ENCODE measurements at regions not wholly inside any gene's neighbourhood (a gene's known extent, or its start where the extent isn't known, plus 50 kb on each side); places are given as distances from the start of the nearest gene placed in this dataset.
A peak's percentile ranks its signal among the peaks of the same experiment; 100 is the strongest.

- intact Hi-C loops (cut with micrococcal nuclease) = no loop called here
- no CpG with 5 or more reads among the region's 1 CpG for WGBS, 2 experiments (ENCODE audit: extremely low coverage in 2 of 2, insufficient read length in 1 of 2)
- Histone ChIP-seq H3K4ac (ENCODE audit: low read depth, low read length) (no peak overlapping the region), H4K5ac (ENCODE audit: low read depth, low read length) (no peak overlapping the region), H2AK9ac (replicated peaks; ENCODE audit: low read depth, low read length, poor library complexity) (no peak overlapping the region), H4K8ac (ENCODE audit: low read depth in 2 of 2, low read length in 2 of 2) (no peak overlapping the region), H2AFZ (replicated peaks; ENCODE audit: low read length, poor library complexity) (no peak overlapping the region), H4K91ac (ENCODE audit: insufficient read depth, low read depth, low read length) (no peak overlapping the region), H3K18ac (ENCODE audit: low read depth, low read length) (no peak overlapping the region), H3K14ac (replicated peaks; ENCODE audit: low read depth, low read length) (no peak overlapping the region), H3K4me3 (ENCODE audit: insufficient read depth, low read depth, low read length) (no peak overlapping the region), H2BK15ac (ENCODE audit: low read depth, low read length) (no peak overlapping the region), H2BK120ac (ENCODE audit: low read depth, low read length) (no peak overlapping the region), H3K79me1 (ENCODE audit: low read depth in 1 of 2, low read length in 2 of 2) (no peaks in the 10 kb centered on the region), H3K23ac (ENCODE audit: low read depth, low read length) (no peak overlapping the region), H3K27me3 (ENCODE audit: control insufficient read depth, insufficient read depth, low read length) (no peaks in the 10 kb centered on the region), H3K9me3 (ENCODE audit: control insufficient read depth, insufficient read depth, low read length) (no peaks in the 10 kb centered on the region; the same call in 1 of the 2 replicates), H3K9ac (ENCODE audit: low read depth, low read length) (no peak overlapping the region), H3K9me1 (ENCODE audit: insufficient read depth, low read length) (no peaks in the 10 kb centered on the region), H3K56ac (ENCODE audit: extremely low read depth, insufficient read depth, low read length) (no peak overlapping the region), H2AK5ac (ENCODE audit: low read depth, low read length) (no peak overlapping the region), H2BK20ac (ENCODE audit: low read depth, low read length) (no peak overlapping the region), H4K20me1 (ENCODE audit: insufficient read depth, low read length) (no peaks in the 10 kb centered on the region), H2BK5ac (ENCODE audit: low read depth, low read length, poor library complexity, severe bottlenecking) (no peak overlapping the region), H3K4me1 (ENCODE audit: control insufficient read depth, insufficient read depth, low read length) (0 out of 2 replicates have a peak, but pooled peaks cover 2% of the 10 kb centered on the region), H3K27ac (ENCODE audit: insufficient read depth, low read length) (no peak overlapping the region), H3K4me2 (ENCODE audit: low read depth, low read length) (no peak overlapping the region; the same call in 1 of the 2 replicates), H3K36me3 (ENCODE audit: control insufficient read depth, insufficient read depth, low read length) (no peaks in the 10 kb centered on the region)
- ATAC-seq (ENCODE audit: low read depth) (peak; percentile 51), DNase-seq (peak; percentile 54)
- TF ChIP-seq ELK1 (IDR thresholded peaks at IDR 0.05; ENCODE audit: borderline replicate concordance, low read depth, low read length) = no peak
- POLR2A ChIA-PET (ENCODE audit: unreplicated experiment) = no interaction called here
- in situ Hi-C loops (cut with MboI; ENCODE audit: low sequenced_read_pairs) = no loop called here
- BruUV-seq (replicated peaks) = no TSS peak
- CTCF ChIA-PET = no interaction called here
- dilution Hi-C loops (cut with HindIII; ENCODE audit: low sequenced_read_pairs, unreplicated experiment) = no loop called here
Observed at GRCh38 chr10:108424656-108425055, 1260.2 kb upstream of the SORCS1 start.

Measured in IMR-90 (cell line).